Mammary epithelial cell (primary cell): ENCODE measurements at regions not wholly inside any gene's neighbourhood (a gene's known extent, or its start where the extent isn't known, plus 50 kb on each side); places are given as distances from the start of the nearest gene placed in this dataset.

ENCODE experiments used
- EZH2 ChIP-seq: IDR thresholded peaks from 2 replicates; pipeline ENCODE4 v1.6.1; 2012; ENCODE audit warnings: low read length, inconsistent platforms, borderline replicate concordance
- TF ChIP-seq, protein P1 (sequence below), 2 donors: IDR thresholded peaks in 1 of 2; conservative IDR thresholded peaks in 1 of 2; 2 replicates each; pipeline ENCODE4 v1.5.1; 2011 to 2012; ENCODE audit warnings: inconsistent platforms in 2 of 2, low read length in 2 of 2, mild to moderate bottlenecking in 2 of 2, control low read depth in 1 of 2, low read depth in 1 of 2; ENCODE audit not compliant: insufficient read depth in 1 of 2; ENCODE audit errors: extremely low read depth in 1 of 2

GRCh38 chr22:27560781-27561180, 240.8 kb downstream of the MN1 start:
- no peak for TF ChIP-seq EZH2
- TF ChIP-seq, protein P1, sequence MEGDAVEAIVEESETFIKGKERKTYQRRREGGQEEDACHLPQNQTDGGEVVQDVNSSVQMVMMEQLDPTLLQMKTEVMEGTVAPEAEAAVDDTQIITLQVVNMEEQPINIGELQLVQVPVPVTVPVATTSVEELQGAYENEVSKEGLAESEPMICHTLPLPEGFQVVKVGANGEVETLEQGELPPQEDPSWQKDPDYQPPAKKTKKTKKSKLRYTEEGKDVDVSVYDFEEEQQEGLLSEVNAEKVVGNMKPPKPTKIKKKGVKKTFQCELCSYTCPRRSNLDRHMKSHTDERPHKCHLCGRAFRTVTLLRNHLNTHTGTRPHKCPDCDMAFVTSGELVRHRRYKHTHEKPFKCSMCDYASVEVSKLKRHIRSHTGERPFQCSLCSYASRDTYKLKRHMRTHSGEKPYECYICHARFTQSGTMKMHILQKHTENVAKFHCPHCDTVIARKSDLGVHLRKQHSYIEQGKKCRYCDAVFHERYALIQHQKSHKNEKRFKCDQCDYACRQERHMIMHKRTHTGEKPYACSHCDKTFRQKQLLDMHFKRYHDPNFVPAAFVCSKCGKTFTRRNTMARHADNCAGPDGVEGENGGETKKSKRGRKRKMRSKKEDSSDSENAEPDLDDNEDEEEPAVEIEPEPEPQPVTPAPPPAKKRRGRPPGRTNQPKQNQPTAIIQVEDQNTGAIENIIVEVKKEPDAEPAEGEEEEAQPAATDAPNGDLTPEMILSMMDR (conservative IDR thresholded peaks at IDR 0.05 in 1 of 2, IDR thresholded peaks at IDR 0.05 in 1 of 2; ENCODE audit: extremely low read depth in 1 of 2, insufficient read depth in 1 of 2, low read depth in 1 of 2, low read length in 2 of 2) = no peak
